Gastrocnemius medialis (tissue), 4 donors: ENCODE measurements at regions not wholly inside any gene's neighbourhood (a gene's known extent, or its start where the extent isn't known, plus 50 kb on each side); places are given as distances from the start of the nearest gene placed in this dataset.

ENCODE experiments used
- POLR2A ChIP-seq, 2 donors: fragments of 450-650 bp; IDR thresholded peaks; one replicate each; pipeline ENCODE4 v1.6.1; 2017; ENCODE audit warnings: antibody characterized with exemption in 2 of 2, mild to moderate bottlenecking in 2 of 2, moderate library complexity in 2 of 2
- TF ChIP-seq, protein P1 (sequence below), 5 experiments: fragments of 450-650 bp in 3 of 5; fragments of 200-600 bp in 2 of 5; sonication (generic) in 2 of 5; IDR thresholded peaks in 4 of 5; conservative IDR thresholded peaks in 1 of 5; 1 replicate in 4 of 5; 2 replicates in 1 of 5; pipeline ENCODE4 v1.5.1; 2016 to 2019; ENCODE audit warnings: antibody characterized with exemption in 5 of 5, mild to moderate bottlenecking in 3 of 5, moderate library complexity in 3 of 5

- TF ChIP-seq, protein P1, sequence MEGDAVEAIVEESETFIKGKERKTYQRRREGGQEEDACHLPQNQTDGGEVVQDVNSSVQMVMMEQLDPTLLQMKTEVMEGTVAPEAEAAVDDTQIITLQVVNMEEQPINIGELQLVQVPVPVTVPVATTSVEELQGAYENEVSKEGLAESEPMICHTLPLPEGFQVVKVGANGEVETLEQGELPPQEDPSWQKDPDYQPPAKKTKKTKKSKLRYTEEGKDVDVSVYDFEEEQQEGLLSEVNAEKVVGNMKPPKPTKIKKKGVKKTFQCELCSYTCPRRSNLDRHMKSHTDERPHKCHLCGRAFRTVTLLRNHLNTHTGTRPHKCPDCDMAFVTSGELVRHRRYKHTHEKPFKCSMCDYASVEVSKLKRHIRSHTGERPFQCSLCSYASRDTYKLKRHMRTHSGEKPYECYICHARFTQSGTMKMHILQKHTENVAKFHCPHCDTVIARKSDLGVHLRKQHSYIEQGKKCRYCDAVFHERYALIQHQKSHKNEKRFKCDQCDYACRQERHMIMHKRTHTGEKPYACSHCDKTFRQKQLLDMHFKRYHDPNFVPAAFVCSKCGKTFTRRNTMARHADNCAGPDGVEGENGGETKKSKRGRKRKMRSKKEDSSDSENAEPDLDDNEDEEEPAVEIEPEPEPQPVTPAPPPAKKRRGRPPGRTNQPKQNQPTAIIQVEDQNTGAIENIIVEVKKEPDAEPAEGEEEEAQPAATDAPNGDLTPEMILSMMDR (IDR thresholded peaks at IDR 0.05 in 4 of 5, conservative IDR thresholded peaks at IDR 0.05 in 1 of 5), result no peak
- no peak for TF ChIP-seq POLR2A (IDR thresholded peaks at IDR 0.05)
Measured at GRCh38 chr6:82088978-82089771, 158.4 kb downstream of the IBTK start.
